GM06990 (cell line): ENCODE measurements at regions not wholly inside any gene's neighbourhood (a gene's known extent, or its start where the extent isn't known, plus 50 kb on each side); places are given as distances from the start of the nearest gene placed in this dataset.

Source experiments
- DNase-seq: peaks from one replicate; pipeline ENCODE4 v3.0.0-alpha.2; 2011; ENCODE audit not compliant: insufficient read length; ENCODE audit errors: extremely low read depth
- H3K27me3 ChIP-seq: replicated peaks from 2 replicates; pipeline ENCODE4 v1.6.0; 2011; ENCODE audit warnings: low read length; ENCODE audit not compliant: control insufficient read depth, insufficient read depth
- H3K36me3 ChIP-seq: 2 replicates; pipeline ENCODE4 v1.5.1; 2011; ENCODE audit warnings: low read length; ENCODE audit not compliant: control insufficient read depth, insufficient read depth
- H3K4me3 ChIP-seq: replicated peaks from 2 replicates; pipeline ENCODE4 v1.5.1; 2011; ENCODE audit warnings: low read depth, mild to moderate bottlenecking, control low read depth, low read length
- CTCF ChIP-seq: IDR thresholded peaks from 2 replicates; pipeline ENCODE4 v1.5.1; 2011; ENCODE audit warnings: low read length, control low read depth, mild to moderate bottlenecking, inconsistent platforms; ENCODE audit not compliant: insufficient read depth, poor library complexity, severe bottlenecking

GRCh38 chr14:80414080-80414479 lies 202.8 kb upstream of the DIO2 start:
- Histone ChIP-seq H3K27me3 (no peaks in the 10 kb centered on the region), H3K4me3 (no peak overlapping the region), H3K36me3 (no peaks in the 10 kb centered on the region)
- DNase-seq: no peak
- no peak for TF ChIP-seq CTCF

- no peak overlapping the region for H3K4me3 ChIP-seq
- TF ChIP-seq CTCF: no peak
- no peaks in the 10 kb centered on the region for H3K27me3 ChIP-seq
- H3K36me3 ChIP-seq: no peaks in the 10 kb centered on the region
- DNase-seq: no peak
Observed at GRCh38 chr14:80404413-80404812, 193.1 kb upstream of the DIO2 start.

GRCh38 chr14:80403036-80403435 lies 191.7 kb upstream of the DIO2 start:
- no peak for DNase-seq
- no peaks in the 10 kb centered on the region for H3K27me3 ChIP-seq
- no peak overlapping the region for H3K4me3 ChIP-seq
- H3K36me3 ChIP-seq: no peaks in the 10 kb centered on the region
- no peak for TF ChIP-seq CTCF

- Histone ChIP-seq H3K27me3 (no peaks in the 10 kb centered on the region), H3K36me3 (no peaks in the 10 kb centered on the region), H3K4me3 (no peak overlapping the region)
- TF ChIP-seq CTCF: no peak
- DNase-seq: no peak
Observed at GRCh38 chr14:80395031-80395430, 183.7 kb upstream of the DIO2 start.

GRCh38 chr14:80393766-80394165 lies 182.5 kb upstream of the DIO2 start:
- DNase-seq: no peak
- TF ChIP-seq CTCF: no peak
- no peaks in the 10 kb centered on the region for H3K27me3 ChIP-seq
- H3K4me3 ChIP-seq: no peak overlapping the region
- no peaks in the 10 kb centered on the region for H3K36me3 ChIP-seq

GRCh38 chr14:80390906-80391305 lies 179.6 kb upstream of the DIO2 start:
- H3K4me3 ChIP-seq: no peak overlapping the region
- no peaks in the 10 kb centered on the region for H3K36me3 ChIP-seq
- H3K27me3 ChIP-seq: no peaks in the 10 kb centered on the region
- DNase-seq: no peak
- TF ChIP-seq CTCF: no peak
